ENCODE measurements at regions not wholly inside any gene's neighbourhood (a gene's known extent, or its start where the extent isn't known, plus 50 kb on each side); places are given as distances from the start of the nearest gene placed in this dataset.

DNA sequence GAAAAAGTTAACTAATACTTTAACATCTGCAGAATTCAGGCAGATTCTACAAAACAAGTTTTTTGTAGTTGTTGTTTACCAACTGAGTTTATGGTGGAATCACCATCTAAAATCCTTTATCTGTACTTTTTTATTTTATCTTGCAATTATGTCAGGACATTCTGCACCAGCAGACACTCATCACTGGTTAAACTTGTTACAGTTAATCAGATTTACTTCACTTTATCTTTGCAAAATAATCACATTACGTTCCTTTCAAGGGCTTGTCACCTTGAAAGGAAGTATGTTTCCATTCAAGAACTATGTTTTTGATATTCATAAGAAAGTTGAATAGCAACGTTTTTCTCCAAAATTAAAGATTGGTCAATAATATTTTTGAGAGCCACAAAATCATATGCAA lies 796.6 kb upstream of the ROBO1 start:
- no peak for DNase-seq

DNA sequence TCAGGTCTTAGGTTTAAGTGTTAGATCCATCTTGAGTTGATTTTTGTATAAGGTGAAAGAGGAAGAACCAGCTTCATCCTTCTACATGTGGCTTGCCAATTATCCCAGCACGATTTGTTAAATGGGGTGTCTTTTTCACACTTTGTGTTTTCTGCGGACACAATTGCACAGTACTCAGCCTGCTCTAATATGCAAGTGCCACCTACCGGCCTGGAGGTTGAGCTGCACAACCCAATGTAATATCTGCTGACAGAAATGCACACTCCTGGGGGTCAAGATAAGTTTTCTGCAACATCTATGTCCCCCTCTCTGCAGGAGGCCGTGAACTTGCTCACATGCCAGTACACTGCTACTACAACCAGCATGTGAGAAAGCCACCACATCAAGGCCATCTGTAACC lies 791.9 kb upstream of the ROBO1 start:
- DNase-seq: no peak

- DNase-seq: no peak
Measured at GRCh38 chr3:80556763-80557162, 789.0 kb upstream of the ROBO1 start.

- no peak for DNase-seq
Measured at GRCh38 chr3:80554304-80554703, 786.5 kb upstream of the ROBO1 start.

DNA sequence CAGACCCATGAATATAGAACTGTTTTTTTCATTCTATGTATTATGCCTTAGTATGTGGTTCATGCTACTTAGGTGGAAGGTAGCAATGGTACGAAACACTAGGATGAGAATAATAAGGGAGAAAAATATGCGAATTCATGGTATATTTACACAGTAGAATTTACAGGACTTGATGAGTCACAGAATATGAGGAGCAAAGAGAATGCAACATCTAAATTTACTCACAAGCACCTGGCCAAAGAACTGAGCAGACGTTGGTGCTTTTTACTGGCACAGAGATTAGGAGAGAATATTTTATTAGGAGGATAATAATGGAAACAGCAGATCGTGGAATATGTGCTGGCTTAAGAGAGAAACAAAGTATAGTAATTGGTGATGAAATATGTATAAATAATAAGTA lies 785.4 kb upstream of the ROBO1 start:
- DNase-seq: no peak

- no peak for DNase-seq
Measured at GRCh38 chr3:80550174-80550573, 782.4 kb upstream of the ROBO1 start.

GRCh38 chr3:80549173-80549572 lies 781.4 kb upstream of the ROBO1 start:
- DNase-seq: no peak

DNA sequence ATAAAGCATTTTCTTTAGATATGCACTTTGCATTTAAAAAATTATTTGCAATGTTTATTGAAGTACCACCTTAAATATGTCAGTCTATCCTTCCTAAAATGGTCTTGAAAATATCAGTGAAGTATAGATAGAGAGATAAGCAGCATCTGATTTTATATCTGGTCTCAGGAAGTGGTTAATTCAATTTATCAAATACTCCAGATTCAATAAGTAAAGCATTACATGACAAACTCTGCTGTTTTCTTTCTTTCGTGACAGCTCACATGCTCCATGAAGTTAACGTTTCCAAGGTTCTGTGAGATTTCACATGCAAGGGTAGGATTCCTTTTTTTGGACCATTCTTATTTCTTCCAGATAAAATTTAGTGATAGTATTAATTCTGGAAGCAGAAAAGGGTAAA lies 775.4 kb upstream of the ROBO1 start:
- DNase-seq: no peak

GRCh38 chr3:80542456-80542855 lies 774.7 kb upstream of the ROBO1 start:
- no peak for DNase-seq

DNA sequence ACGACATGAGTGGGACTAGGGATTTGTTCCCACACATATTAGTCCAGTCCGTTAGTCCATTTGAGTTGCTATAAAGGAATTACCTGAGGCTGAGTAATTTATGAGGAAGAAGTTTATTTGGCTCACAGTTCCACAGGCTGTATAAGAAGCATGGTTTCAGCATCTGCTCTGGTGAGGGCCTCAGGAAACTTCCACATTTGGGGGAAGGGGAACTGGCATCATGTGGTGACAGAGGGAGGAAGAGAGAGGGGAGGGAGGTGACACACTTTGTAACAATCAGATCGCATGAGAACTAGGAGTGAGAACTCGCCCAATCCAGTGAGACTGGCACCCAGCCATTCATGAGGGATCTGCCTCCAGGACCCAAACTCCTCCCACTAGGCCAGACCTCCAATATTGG lies 769.9 kb upstream of the ROBO1 start:
- no peak for DNase-seq

DNA sequence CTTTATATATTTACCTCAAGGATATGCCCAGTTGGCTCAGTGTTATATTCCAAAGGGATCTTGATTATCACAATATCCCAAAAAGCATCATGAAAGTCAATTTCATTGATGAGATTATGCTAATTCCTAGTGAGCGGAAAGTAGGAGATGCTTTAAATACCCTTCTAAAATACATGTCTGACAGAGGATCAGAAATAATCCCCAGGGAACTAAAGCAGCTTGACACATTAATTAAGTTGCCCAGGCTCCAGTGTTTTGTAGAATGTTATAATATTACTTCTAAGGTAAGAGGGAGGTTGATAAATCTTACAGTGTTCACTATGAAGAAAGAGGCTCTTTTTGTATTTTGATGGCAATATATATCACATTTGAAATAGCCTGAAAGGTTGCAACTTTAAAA lies 767.5 kb upstream of the ROBO1 start:
- no peak for DNase-seq

GRCh38 chr3:80533553-80533952 lies 765.8 kb upstream of the ROBO1 start:
- no peak for DNase-seq

GRCh38 chr3:80526153-80526552 lies 758.4 kb upstream of the ROBO1 start:
- no peak for DNase-seq

DNA sequence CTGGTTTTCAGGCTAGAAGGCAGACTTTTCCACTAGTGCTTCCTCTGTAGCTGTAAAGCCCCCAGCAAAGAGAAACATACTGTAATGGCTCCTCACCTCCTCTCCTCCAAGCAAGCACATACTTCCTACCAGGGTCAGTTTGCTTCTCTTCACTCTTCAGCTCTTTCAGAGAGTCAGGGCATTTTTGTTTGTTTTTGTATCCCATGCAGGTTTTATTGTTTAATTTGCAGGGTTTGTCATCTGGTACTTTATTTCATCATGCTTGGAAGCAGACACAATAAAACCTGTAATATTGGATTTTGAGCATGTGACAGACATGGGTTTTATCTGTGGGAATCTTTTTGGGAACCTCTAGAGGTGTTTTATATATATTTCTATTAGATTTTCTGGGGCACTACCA lies 753.3 kb upstream of the ROBO1 start:
- DNase-seq: no peak

DNA sequence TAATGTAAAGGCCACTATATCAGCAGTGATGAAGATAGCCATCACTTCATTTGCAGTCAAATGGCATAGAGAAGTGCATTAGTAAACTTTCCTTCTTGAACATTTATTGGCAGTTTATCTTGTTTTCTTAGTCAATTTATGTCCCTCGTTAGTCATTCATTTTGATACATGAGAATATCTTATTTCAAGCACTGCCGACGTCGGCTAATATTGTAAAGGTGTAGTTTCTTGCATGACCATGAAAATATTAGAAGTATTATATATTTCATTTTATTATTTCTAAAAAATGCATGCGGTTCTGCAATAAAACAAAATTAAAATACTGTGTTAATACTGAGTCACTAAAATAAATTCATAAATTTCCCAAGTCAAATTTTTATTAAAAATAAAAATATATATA lies 751.6 kb upstream of the ROBO1 start:
- no peak for DNase-seq

- DNase-seq: no peak
Measured at GRCh38 chr3:80496452-80496851, 728.7 kb upstream of the ROBO1 start.

GRCh38 chr3:80492162-80492561 lies 724.4 kb upstream of the ROBO1 start:
- no peak for DNase-seq

- DNase-seq: no peak
Measured at GRCh38 chr3:80472961-80473360, 705.2 kb upstream of the ROBO1 start.

GRCh38 chr3:80472459-80472858 lies 704.7 kb upstream of the ROBO1 start:
- no peak for DNase-seq

DNA sequence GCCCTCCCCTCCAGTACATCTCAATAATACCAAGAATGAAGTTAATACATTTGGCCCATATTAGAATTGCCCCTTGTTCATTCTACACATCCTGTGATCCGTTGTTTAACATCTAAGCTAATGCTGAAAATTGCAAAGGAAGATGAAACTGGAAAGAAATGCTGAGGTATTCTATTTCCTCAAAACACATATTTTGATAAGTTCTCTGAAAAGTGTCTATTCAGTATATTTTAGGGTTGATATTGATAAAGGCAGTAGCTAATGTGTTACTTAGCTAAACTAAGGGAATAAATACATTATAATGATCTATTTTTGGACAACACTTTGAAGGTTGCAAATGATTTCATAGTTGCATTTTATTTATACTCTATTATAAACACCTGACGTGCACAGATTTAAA lies 702.6 kb upstream of the ROBO1 start:
- DNase-seq: no peak

- DNase-seq: no peak
Measured at GRCh38 chr3:80465746-80466145, 697.9 kb upstream of the ROBO1 start.

- DNase-seq: no peak
Measured at GRCh38 chr3:80451393-80451792, 683.6 kb upstream of the ROBO1 start.

DNA sequence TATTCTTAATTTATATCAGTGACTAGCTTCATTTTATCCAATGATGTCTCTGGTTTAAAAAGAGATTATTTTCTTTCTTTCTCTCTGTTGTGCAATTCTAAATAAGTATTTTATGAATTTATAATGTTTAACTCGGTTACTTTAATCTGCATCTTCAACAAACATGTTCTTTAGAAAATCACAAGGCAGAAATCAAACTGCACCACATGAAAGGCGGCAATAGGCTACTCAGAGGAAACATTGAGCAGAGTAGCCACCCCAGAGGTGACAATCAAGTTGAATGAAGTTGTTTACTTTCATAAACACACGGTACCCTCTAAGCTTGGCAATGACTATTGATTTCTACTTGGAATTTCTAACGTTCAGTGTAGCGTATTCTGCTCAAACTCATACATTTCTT lies 677.8 kb upstream of the ROBO1 start:
- no peak for DNase-seq

- DNase-seq: no peak
Measured at GRCh38 chr3:80445053-80445452, 677.3 kb upstream of the ROBO1 start.

- no peak for DNase-seq
Measured at GRCh38 chr3:80439490-80439889, 671.7 kb upstream of the ROBO1 start.

DNA sequence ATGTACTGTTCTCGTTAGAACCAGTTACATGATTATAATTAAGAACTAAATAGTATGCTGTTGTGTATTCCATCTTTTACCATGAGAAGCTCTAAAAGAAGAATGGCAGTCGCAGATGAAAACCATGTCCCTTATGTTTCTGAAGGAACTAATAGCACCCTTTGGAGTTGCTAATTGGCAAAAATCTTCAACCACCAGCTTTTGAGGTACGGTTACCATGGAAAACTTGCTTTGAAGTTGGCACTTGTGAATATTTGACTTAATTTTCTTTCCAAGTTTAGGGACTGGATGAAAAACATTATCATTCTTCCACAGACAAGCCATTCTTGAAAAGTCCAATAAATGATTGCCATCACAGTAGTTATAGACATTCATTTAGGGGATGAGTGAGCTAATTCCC lies 666.6 kb upstream of the ROBO1 start:
- no peak for DNase-seq
